ENCODE measurements at regions not wholly inside any gene's neighbourhood (a gene's known extent, or its start where the extent isn't known, plus 50 kb on each side); places are given as distances from the start of the nearest gene placed in this dataset.

DNA sequence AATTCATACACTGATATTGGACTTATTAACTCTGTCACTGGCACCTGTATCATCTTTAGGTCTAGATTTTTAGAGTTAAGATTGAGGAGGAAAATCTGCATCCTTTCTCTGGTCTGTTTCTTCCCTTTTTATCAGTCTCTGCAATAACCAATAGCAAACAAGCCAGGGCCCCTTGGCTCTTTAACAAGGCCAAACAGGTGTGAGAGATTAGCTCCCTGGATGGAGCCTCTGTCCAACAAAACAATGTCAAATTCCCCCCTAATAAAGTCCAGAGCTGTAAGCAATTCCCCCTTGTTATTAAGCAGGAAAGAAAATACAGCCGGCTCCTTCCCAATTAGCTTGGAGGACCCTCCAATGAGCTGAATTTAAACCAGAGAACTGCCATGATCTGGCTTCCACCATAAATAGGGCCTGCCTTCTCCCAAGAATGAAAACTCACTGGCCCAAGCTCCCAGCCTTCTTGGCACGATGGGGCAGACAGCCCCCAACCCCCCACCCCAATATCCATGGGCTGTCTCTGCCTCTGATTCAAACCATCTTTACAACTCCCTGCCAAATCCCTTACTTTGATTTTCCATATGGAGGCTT lies 56.1 kb upstream of the SOX9 start:
- intact Hi-C loops (cut with micrococcal nuclease; ENCODE audit: unreplicated experiment) (no loop called here), in situ Hi-C loops (cut with HindIII; ENCODE audit: low pct_unique_long_range_greater_than_20kb, low sequenced_read_pairs) (no loop called here)
- no peak for TF ChIP-seq TCF7L2 (IDR thresholded peaks at IDR 0.05; ENCODE audit: low read depth, low read length)
- TF ChIP-seq, protein P1, sequence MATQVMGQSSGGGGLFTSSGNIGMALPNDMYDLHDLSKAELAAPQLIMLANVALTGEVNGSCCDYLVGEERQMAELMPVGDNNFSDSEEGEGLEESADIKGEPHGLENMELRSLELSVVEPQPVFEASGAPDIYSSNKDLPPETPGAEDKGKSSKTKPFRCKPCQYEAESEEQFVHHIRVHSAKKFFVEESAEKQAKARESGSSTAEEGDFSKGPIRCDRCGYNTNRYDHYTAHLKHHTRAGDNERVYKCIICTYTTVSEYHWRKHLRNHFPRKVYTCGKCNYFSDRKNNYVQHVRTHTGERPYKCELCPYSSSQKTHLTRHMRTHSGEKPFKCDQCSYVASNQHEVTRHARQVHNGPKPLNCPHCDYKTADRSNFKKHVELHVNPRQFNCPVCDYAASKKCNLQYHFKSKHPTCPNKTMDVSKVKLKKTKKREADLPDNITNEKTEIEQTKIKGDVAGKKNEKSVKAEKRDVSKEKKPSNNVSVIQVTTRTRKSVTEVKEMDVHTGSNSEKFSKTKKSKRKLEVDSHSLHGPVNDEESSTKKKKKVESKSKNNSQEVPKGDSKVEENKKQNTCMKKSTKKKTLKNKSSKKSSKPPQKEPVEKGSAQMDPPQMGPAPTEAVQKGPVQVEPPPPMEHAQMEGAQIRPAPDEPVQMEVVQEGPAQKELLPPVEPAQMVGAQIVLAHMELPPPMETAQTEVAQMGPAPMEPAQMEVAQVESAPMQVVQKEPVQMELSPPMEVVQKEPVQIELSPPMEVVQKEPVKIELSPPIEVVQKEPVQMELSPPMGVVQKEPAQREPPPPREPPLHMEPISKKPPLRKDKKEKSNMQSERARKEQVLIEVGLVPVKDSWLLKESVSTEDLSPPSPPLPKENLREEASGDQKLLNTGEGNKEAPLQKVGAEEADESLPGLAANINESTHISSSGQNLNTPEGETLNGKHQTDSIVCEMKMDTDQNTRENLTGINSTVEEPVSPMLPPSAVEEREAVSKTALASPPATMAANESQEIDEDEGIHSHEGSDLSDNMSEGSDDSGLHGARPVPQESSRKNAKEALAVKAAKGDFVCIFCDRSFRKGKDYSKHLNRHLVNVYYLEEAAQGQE (IDR thresholded peaks at IDR 0.05; ENCODE audit: insufficient read depth in 1 of 2, low read depth in 2 of 2, low read length in 1 of 2), result no peak
- TF ChIP-seq, protein P2, sequence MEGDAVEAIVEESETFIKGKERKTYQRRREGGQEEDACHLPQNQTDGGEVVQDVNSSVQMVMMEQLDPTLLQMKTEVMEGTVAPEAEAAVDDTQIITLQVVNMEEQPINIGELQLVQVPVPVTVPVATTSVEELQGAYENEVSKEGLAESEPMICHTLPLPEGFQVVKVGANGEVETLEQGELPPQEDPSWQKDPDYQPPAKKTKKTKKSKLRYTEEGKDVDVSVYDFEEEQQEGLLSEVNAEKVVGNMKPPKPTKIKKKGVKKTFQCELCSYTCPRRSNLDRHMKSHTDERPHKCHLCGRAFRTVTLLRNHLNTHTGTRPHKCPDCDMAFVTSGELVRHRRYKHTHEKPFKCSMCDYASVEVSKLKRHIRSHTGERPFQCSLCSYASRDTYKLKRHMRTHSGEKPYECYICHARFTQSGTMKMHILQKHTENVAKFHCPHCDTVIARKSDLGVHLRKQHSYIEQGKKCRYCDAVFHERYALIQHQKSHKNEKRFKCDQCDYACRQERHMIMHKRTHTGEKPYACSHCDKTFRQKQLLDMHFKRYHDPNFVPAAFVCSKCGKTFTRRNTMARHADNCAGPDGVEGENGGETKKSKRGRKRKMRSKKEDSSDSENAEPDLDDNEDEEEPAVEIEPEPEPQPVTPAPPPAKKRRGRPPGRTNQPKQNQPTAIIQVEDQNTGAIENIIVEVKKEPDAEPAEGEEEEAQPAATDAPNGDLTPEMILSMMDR (IDR thresholded peaks at IDR 0.05), result no peak
- no peak for TF ChIP-seq SIN3A (IDR thresholded peaks at IDR 0.05; ENCODE audit: borderline replicate concordance, insufficient read depth, low read depth, low read length)
- TF ChIP-seq POLR2AphosphoS5 (IDR thresholded peaks at IDR 0.05; ENCODE audit: low read depth, low read length), result no peak
- POLR2A ChIA-PET, result interaction anchor here (0.5 kb wide), 1 partner anchor 41 kb away, joined by 7 read pairs; no protein-coding TSS in a partner anchor
- H3K36me3 ChIP-seq (ENCODE audit: control insufficient read depth, insufficient read depth, low read length), result no peaks in the 10 kb centered on the region
- no peaks in the 10 kb centered on the region for H3K27me3 ChIP-seq (ENCODE audit: control insufficient read depth, insufficient read depth, low read length)
- no peak overlapping the region for H3K27ac ChIP-seq (ENCODE audit: low read length)
- ATAC-seq, result no peak
- H3K4me1 ChIP-seq (ENCODE audit: control insufficient read depth, insufficient read depth, low read length), result no peaks in the 10 kb centered on the region
- CTCF ChIA-PET, result no interaction called here
- DNase-seq (ENCODE audit: low read depth, low spot score), result no peak
- H3K4me3 ChIP-seq (ENCODE audit: low read depth in 2 of 2, low read length in 2 of 2), result no peak overlapping the region
- no peaks in the 10 kb centered on the region for H3K9me3 ChIP-seq (ENCODE audit: control insufficient read depth, insufficient read depth, low read depth, low read length)
- no TSS peak for BruUV-seq (replicated peaks)

DNA sequence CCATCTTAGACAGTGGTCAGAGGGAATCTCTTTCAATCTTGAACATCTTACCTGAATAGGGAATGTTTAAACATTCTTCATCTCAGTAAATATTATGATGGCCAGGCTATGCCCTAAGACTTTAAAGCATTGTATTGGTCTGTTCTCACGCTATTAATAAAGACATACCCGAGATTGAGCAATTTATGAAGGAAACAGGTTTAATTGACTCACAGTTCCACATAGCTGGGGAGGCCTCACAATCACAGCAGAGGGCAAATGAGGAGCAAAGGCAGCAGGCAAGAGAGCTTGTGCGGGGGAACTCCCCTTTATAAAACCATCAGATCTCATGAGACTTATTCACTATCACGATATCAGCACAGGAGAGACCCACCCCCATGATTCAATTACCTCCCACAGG lies 55.3 kb upstream of the SOX9 start:
- no peak for DNase-seq (ENCODE audit: low read depth, low spot score)
- no peak overlapping the region for H3K4me3 ChIP-seq (ENCODE audit: low read depth in 2 of 2, low read length in 2 of 2)
- no peaks in the 10 kb centered on the region for H3K27me3 ChIP-seq (ENCODE audit: control insufficient read depth, insufficient read depth, low read length)
- TF ChIP-seq, protein P1 (IDR thresholded peaks at IDR 0.05; ENCODE audit: insufficient read depth in 1 of 2, low read depth in 2 of 2, low read length in 1 of 2), result no peak
- TF ChIP-seq SIN3A (IDR thresholded peaks at IDR 0.05; ENCODE audit: borderline replicate concordance, insufficient read depth, low read depth, low read length) (no peak), TCF7L2 (IDR thresholded peaks at IDR 0.05; ENCODE audit: low read depth, low read length) (no peak), POLR2AphosphoS5 (IDR thresholded peaks at IDR 0.05; ENCODE audit: low read depth, low read length) (no peak)
- TF ChIP-seq, protein P2 (IDR thresholded peaks at IDR 0.05), result no peak
- no peaks in the 10 kb centered on the region for H3K4me1 ChIP-seq (ENCODE audit: control insufficient read depth, insufficient read depth, low read length)
- POLR2A ChIA-PET, result no interaction called here
- H3K36me3 ChIP-seq (ENCODE audit: control insufficient read depth, insufficient read depth, low read length), result no peaks in the 10 kb centered on the region
- CTCF ChIA-PET, result no interaction called here
- intact Hi-C loops (cut with micrococcal nuclease; ENCODE audit: unreplicated experiment) (no loop called here), in situ Hi-C loops (cut with HindIII; ENCODE audit: low pct_unique_long_range_greater_than_20kb, low sequenced_read_pairs) (no loop called here)
- BruUV-seq (replicated peaks), result no TSS peak
- H3K9me3 ChIP-seq (ENCODE audit: control insufficient read depth, insufficient read depth, low read depth, low read length), result no peaks in the 10 kb centered on the region
- H3K27ac ChIP-seq (ENCODE audit: low read length), result no peak overlapping the region
- ATAC-seq, result no peak

Measured in Panc1 (cell line).